ENCODE measurements at regions not wholly inside any gene's neighbourhood (a gene's known extent, or its start where the extent isn't known, plus 50 kb on each side); places are given as distances from the start of the nearest gene placed in this dataset.

- no peak for TF ChIP-seq POLR2A (IDR thresholded peaks at IDR 0.05)
- TF ChIP-seq CTCF (IDR thresholded peaks at IDR 0.05): no peak
- no peak for TF ChIP-seq POLR2AphosphoS5 (IDR thresholded peaks at IDR 0.05)
Measured at GRCh38 chr18:43414006-43414405, 136.7 kb upstream of the SYT4 start.

Data from gastroesophageal sphincter (tissue), 3 donors.